CMK (cell line): ENCODE measurements at regions not wholly inside any gene's neighbourhood (a gene's known extent, or its start where the extent isn't known, plus 50 kb on each side); places are given as distances from the start of the nearest gene placed in this dataset.

ENCODE experiments used
- DNase-seq: peaks from one replicate; pipeline ENCODE4 v3.0.0-alpha.2; 2010; ENCODE audit warnings: low read depth

DNA sequence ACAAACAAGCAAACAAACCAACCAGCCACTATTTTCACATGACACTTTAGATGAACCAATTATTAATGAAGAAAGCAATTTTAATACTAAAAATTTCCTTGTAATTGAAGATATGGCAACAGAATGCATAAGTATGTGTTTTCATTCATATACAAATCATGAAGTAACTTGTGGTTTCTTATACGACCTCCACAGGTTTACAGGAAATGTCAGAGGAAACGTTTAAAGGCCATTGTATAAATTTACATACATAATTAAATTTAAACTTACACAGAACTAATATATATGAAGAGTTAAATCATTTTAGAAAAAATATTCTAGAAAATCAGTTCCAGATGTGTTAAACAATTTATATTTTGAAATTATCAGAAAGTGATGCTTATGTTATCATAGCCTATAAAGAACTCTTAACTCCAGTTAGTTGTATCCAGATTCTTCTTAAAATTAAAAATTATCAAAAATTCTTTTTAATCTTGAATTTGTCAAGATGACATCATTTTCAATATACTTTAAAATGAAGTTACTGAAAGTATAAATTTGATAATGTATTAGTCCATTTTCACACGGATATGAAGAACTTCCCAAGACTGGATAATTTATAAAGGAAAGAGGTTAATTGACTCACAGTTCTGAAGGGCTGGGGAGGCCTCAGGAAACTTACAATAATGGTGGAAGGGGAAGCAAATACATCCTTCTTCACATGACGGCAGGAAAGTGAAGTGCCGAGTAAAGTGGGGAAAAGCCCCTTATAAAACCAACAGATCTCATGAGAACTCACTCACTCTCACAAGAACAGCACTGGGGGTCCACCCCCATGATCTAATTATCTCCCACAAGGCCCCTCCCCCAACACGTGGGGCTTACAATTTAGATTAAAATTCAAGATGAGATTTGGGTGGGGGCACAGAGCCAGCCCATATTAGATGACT lies 192.0 kb downstream of the PIK3R1 start:
- DNase-seq = no peak

DNA sequence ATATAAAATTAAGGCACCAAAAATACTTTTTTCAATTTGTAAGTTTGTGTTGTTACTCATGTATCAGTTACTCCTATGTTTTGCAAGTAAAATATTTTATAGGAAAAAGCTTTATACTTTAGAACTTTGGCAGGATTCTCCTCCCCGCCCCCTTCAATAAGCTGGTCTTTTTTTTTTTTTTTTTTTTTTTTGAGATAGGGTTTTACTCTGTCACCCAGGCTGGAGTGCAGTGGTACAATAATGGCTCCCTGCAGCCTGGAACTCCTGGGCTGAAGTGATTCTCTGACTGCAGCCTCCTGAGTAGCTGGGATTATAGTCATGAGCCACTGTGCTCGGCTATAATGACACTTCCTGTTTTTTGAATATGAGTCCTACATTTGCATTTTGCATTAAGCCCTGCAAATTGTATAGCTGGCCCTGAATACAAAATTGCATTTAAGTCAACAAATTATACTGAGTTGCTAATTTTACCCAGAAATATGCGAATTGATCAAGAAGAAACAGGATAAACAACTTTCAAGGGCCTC lies 192.9 kb downstream of the PIK3R1 start:
- DNase-seq = no peak

- DNase-seq = no peak
Observed at GRCh38 chr5:68409259-68409658, 193.7 kb downstream of the PIK3R1 start.

GRCh38 chr5:68411161-68411560 lies 195.6 kb downstream of the PIK3R1 start:
- no peak for DNase-seq

- no peak for DNase-seq
Observed at GRCh38 chr5:68415177-68416085, 199.9 kb downstream of the PIK3R1 start.

DNA sequence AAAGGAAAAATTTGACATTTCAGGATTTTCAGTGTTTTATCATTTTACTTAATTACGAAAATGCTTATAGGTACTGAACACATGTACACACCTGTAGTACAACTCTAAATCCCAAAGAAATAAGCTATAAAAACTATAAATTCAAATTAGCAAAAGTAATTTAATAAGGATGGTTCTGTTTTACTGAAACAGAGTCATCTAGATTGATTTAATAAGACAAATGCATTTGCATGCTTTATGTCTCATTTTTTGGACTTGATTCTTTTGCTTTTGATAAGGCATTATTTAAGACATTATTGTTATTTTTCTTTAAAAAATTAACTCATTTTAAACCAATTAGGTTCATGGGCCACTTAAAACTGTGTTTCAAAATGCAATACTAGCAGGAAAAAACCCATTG lies 201.2 kb downstream of the PIK3R1 start:
- DNase-seq = no peak

DNA sequence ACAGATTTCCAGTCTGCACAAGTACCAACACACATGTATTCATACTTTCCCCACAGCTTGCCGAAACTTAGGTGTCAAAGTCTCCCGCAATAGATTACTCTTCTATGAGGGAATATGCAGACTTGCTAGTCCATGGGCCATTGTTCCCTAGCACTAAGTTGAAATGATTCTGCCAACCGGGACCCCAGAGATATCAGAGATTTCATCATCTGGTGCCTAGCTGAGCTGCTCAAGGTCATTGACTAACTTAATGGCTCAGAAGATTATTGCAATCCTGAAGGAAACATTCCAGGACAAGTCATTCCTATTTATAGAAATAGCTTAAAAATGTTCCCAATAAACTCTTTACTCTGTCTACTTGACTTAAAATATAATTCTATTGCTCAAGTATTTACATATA lies 202.6 kb downstream of the PIK3R1 start:
- DNase-seq = no peak

- no peak for DNase-seq
Observed at GRCh38 chr5:68418680-68419079, 203.1 kb downstream of the PIK3R1 start.

- no peak for DNase-seq
Observed at GRCh38 chr5:68419081-68419636, 203.6 kb downstream of the PIK3R1 start.

GRCh38 chr5:68419637-68420452 lies 204.3 kb downstream of the PIK3R1 start:
- DNase-seq = no peak

DNA sequence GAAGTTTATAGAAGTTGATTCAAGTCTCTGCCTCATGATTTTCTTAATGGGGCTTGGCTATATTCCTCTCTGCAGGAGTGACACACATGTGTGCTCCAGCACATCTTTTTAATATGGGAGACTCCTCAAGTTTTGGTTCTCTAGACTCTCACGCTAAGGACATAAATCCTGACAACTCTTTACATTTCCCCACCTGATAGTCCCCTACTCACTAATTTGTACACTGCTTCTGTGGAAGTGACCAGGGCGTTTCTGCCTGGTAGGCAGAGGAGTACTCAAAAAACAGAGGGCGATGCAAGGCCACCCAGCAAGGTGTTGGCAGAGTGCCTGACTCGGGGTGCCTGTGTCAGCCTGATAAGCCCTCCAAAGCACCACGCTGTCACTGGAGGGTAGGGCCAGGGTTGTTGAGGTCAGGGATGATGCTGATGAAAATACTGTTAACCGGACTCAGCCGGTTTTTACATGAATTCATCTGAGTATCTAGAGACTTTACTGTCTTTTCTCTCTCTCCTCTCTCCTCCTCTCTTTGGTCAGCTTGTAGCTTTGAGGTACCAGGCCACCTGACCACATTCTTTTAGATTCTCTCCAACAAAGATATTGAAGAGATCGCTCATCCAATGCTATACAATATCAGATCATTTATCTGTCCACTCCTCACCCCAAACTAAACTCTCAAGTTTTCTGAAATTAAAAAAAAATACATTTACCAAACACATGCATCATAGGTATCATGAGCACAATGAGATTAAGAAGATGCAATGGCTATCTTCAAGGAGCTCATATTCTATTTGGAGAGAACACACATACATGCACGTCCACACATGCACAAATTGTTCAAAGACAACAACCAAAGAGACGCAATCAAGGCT lies 205.2 kb downstream of the PIK3R1 start:
- peak; percentile 92 for DNase-seq

DNA sequence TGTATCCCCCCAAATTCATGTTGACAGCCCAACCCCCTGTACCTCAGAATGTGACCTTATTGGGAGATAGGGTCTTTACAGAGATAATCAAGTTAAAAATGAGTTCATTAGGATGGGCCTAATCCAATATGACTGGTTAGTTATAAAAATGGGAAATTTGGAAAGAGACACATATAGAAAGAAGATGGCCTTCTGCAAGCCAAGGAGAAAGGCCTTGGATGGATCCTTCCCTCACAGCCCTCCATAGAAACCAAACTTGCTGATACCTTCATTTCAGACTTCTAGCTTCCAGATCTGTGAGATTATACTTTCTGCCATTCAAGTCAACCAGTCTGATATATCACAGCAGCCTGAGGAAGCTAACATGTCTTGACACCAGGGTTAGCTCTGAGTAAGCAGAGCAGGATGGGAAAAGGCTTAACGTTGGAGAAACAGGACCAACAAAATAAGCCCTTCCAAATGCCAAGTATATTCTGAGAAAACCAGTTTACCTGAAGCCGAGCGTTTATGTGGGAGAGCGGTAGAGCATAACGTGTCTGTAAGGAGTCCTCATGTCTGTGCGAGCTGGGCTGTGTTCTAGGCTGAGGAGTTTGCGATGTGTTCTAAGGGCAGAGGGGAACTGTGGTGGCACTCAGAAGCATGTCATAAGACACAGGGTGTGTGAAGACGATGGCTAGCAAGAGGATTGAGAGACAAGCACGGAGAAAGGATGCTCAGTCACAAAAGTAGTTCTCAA lies 206.1 kb downstream of the PIK3R1 start:
- DNase-seq = no peak

- no peak for DNase-seq
Observed at GRCh38 chr5:68423154-68423811, 207.7 kb downstream of the PIK3R1 start.

DNA sequence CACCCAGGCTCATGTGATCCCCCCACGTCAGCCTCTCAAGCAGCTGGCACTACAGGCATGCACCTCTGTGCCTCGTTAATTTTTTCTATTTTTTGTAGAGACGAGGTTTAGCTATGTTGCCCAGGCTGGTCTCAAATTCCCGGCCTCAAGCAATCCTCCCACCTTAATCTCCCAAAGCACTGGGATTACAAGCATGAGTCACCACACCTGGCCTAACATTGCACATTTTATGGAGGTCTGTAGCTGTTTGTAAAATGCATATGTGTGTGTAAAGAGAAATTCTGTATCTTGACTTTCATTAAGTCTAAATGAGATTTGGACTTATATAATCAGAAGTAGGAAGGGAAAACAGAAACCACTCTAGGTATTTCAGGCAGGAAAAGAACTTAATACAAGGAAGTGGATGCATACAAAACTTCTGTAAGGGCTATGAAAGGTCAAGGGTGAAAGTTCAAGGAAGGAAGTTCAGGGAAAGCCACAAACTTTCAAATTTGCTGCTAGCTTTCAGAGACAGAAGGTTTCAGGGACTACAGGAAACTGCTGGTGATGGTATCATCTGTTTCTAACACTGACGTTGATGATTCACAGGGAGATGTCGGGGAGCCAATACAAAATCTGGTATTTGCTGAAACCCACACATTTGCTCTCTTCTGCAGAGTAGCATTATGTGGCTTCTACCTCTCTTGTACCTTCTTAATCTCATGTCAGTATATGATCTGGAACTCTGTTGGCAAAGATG lies 209.4 kb downstream of the PIK3R1 start:
- DNase-seq = no peak

GRCh38 chr5:68426586-68426985 lies 211.0 kb downstream of the PIK3R1 start:
- DNase-seq = no peak

- no peak for DNase-seq
Observed at GRCh38 chr5:68428231-68428811, 212.8 kb downstream of the PIK3R1 start.

DNA sequence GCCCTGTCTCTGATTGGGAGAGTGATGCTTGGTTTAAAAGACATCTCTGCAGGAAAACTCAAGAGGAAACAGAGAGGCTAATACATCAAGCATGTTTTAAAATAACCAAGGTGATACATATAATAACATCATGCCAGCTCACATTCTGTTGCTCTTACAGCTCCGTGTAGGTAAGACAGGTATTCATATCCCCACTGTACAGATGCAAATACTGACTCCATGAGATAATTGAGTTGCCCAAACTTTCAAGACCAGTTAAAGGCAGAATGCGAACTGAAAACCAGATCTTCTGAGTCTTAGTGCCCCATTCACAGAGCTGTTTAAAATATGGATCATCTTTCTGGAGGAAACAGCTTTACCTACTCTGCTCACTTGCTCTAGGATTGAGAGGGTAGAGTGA lies 214.0 kb downstream of the PIK3R1 start:
- no peak for DNase-seq

DNA sequence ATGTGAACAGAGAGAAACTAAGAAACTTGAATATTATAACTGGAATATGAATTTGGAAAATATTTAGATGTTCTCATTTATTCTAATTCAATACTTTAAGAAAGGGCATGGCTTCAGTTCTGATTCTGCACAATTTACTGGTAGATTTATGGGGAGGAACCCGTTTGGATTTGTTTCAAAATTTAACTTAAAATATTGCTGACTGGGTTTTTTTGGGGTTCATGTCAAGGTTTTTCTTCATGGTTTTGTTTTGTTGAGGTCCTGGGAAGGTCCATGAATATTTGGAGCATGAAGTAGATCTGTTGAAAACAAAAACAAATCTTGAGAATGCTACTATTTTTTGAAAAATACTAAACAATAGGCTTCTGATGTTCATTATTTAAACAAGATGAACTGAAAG lies 214.7 kb downstream of the PIK3R1 start:
- DNase-seq = no peak
